Endothelial cell of umbilical vein (primary cell): ENCODE measurements at regions not wholly inside any gene's neighbourhood (a gene's known extent, or its start where the extent isn't known, plus 50 kb on each side); places are given as distances from the start of the nearest gene placed in this dataset.

Source experiments
- BruUV-seq: library from RNA; stranded (reverse); fragments of 400-500 nt; replicated peaks from 2 replicates; lab custom pipeline; 2021; lab: Mats Ljungman, UMichigan
- CTCF ChIA-PET: fragments of 300-600, 350-600 bp; sonication (Branson Sonifier 250); formaldehyde crosslinking; loops from one replicate; lab custom pipeline; 2021; ENCODE audit warnings: antibody characterized with exemption, inconsistent platforms; lab: Charles Lee
- POLR2A ChIA-PET: fragments of 300-600, 350-600 bp; sonication (Branson Sonifier 250); formaldehyde crosslinking; loops from one replicate; lab custom pipeline; 2021; ENCODE audit warnings: antibody characterized with exemption, inconsistent platforms; lab: Charles Lee
- DNase-seq: peaks from one replicate; pipeline ENCODE4 v3.0.0-alpha.2; 2011; ENCODE audit warnings: low read depth, low spot score
- FAIRE-seq: peaks from 2 replicates; lab custom pipeline; 2011; peaks lifted over from hg19 to GRCh38; lab: Jason Lieb, UNC
- H2AFZ ChIP-seq: 2 replicates; pipeline ENCODE4 v1.6.0; 2012; ENCODE audit warnings: low read depth, low read length, control low read depth, inconsistent platforms
- H3K27ac ChIP-seq: 2 replicates; pipeline ENCODE4 v1.5.1; 2011; ENCODE audit warnings: low read depth, mild to moderate bottlenecking, control low read depth, low read length, moderate library complexity; ENCODE audit not compliant: insufficient read depth
- H3K27me3 ChIP-seq, 2 experiments: 2 replicates each; pipeline versions ENCODE4 v1.6.0 to v1.6.1; 2011; ENCODE audit warnings: low read length in 2 of 2, mixed read lengths in 1 of 2; ENCODE audit not compliant: control insufficient read depth in 2 of 2, insufficient read depth in 2 of 2
- H3K36me3 ChIP-seq, 2 experiments: 2 replicates in 1 of 2; 3 replicates in 1 of 2; pipeline ENCODE4 v1.5.1; 2011; ENCODE audit warnings: low read length in 2 of 2, mild to moderate bottlenecking in 1 of 2, moderate library complexity in 1 of 2; ENCODE audit not compliant: control insufficient read depth in 2 of 2, insufficient read depth in 2 of 2; ENCODE audit errors: extremely low read depth in 1 of 2
- H3K4me1 ChIP-seq: 3 replicates; pipeline ENCODE4 v1.5.1; 2011; ENCODE audit warnings: mild to moderate bottlenecking, low read length; ENCODE audit not compliant: control insufficient read depth, insufficient read depth; ENCODE audit errors: extremely low read depth
- H3K4me2 ChIP-seq: 2 replicates; pipeline ENCODE4 v1.6.1; 2011; ENCODE audit warnings: low read length, control low read depth, mixed read lengths; ENCODE audit not compliant: insufficient read depth
- H3K4me3 ChIP-seq, 3 experiments: fragments of 200-600 bp in 1 of 3; sonication (generic), shearing (Covaris generic) in 1 of 3; replicated peaks in 1 of 3; 2 replicates each; pipeline ENCODE4 v1.5.1; 2011 to 2016; ENCODE audit warnings: control low read depth in 3 of 3, low read length in 3 of 3, mild to moderate bottlenecking in 2 of 3, inconsistent platforms in 1 of 3, low read depth in 1 of 3, moderate library complexity in 1 of 3; ENCODE audit not compliant: insufficient read depth in 1 of 3
- H3K79me2 ChIP-seq: 2 replicates; pipeline ENCODE4 v1.6.0; 2012; ENCODE audit warnings: low read length, inconsistent platforms; ENCODE audit not compliant: control insufficient read depth, insufficient read depth
- H3K9ac ChIP-seq: replicated peaks from 2 replicates; pipeline ENCODE3; 2011; ENCODE audit warnings: low read length, control low read depth; ENCODE audit not compliant: insufficient read depth; ENCODE audit errors: extremely low read depth
- H3K9me1 ChIP-seq: replicated peaks from 3 replicates; pipeline ENCODE4 v1.6.0; 2011; ENCODE audit warnings: mild to moderate bottlenecking, low read length; ENCODE audit not compliant: control insufficient read depth, insufficient read depth; ENCODE audit errors: extremely low read depth
- H3K9me3 ChIP-seq: replicated peaks from 2 replicates; pipeline ENCODE4 v1.5.1; 2012; ENCODE audit warnings: low read length, inconsistent platforms; ENCODE audit not compliant: control insufficient read depth, insufficient read depth
- H4K20me1 ChIP-seq: replicated peaks from 2 replicates; pipeline ENCODE3; 2011; ENCODE audit warnings: mild to moderate bottlenecking, low read length; ENCODE audit not compliant: control insufficient read depth, insufficient read depth; ENCODE audit errors: extremely low read depth
- EZH2 ChIP-seq: IDR thresholded peaks from 2 replicates; pipeline ENCODE4 v1.6.1; 2012; ENCODE audit warnings: borderline replicate concordance, low read depth, mild to moderate bottlenecking, moderate library complexity, low read length, inconsistent platforms; ENCODE audit not compliant: severe bottlenecking
- FOS ChIP-seq: IDR thresholded peaks from 2 replicates; pipeline ENCODE4 v1.6.1; 2011; ENCODE audit warnings: mild to moderate bottlenecking, low read length, moderate library complexity, borderline replicate concordance; ENCODE audit not compliant: insufficient read depth
- GATA2 ChIP-seq: IDR thresholded peaks from 2 replicates; pipeline ENCODE4 v1.7.0; 2011; ENCODE audit warnings: low read depth, mild to moderate bottlenecking, moderate library complexity, mixed read lengths, low read length; ENCODE audit not compliant: insufficient read length, insufficient read depth
- JUN ChIP-seq: IDR thresholded peaks from 2 replicates; pipeline ENCODE4 v1.6.1; 2011; ENCODE audit warnings: borderline replicate concordance, low read depth; ENCODE audit not compliant: insufficient read length, insufficient read depth
- MYC ChIP-seq: IDR thresholded peaks from one replicate; pipeline ENCODE4 v1.6.1; 2011; ENCODE audit warnings: mild to moderate bottlenecking, low read depth, low read length
- POLR2A ChIP-seq: IDR thresholded peaks from 2 replicates; pipeline ENCODE4 v1.6.1; 2012; ENCODE audit warnings: low read depth, mild to moderate bottlenecking, control low read depth, low read length
- POLR2AphosphoS5 ChIP-seq: IDR thresholded peaks from 2 replicates; pipeline ENCODE4 v1.6.1; 2012; ENCODE audit warnings: low read depth, mild to moderate bottlenecking, control low read depth, low read length, moderate library complexity; ENCODE audit not compliant: insufficient read depth
- dilution Hi-C: fragments of 300-500 bp; cut with MboI; formaldehyde crosslinking; loops from one replicate; pipeline ENCODE4 v1.15.0; 2019; ENCODE audit warnings: low sequenced_read_pairs; ENCODE audit not compliant: extremely low pct_ligation_motif_present
- intact Hi-C: fragments of 100-400 bp; cut with micrococcal nuclease; formaldehyde crosslinking; loops from one replicate; pipeline ENCODE4 v1.10.0; 2022
- TF ChIP-seq, protein P1 (sequence below): IDR thresholded peaks from 2 replicates; pipeline ENCODE4 v1.6.1; 2011; ENCODE audit not compliant: insufficient read depth, insufficient read length
- TF ChIP-seq, protein P2 (sequence below), 2 donors: IDR thresholded peaks; 1 replicate in 1 of 2; 2 replicates in 1 of 2; pipeline ENCODE4 v1.5.1; 2011; ENCODE audit warnings: low read length in 2 of 2, mild to moderate bottlenecking in 2 of 2, moderate library complexity in 2 of 2, control low read depth in 1 of 2, inconsistent platforms in 1 of 2, low read depth in 1 of 2; ENCODE audit not compliant: insufficient read depth in 1 of 2; ENCODE audit errors: extremely low read depth in 1 of 2

DNA sequence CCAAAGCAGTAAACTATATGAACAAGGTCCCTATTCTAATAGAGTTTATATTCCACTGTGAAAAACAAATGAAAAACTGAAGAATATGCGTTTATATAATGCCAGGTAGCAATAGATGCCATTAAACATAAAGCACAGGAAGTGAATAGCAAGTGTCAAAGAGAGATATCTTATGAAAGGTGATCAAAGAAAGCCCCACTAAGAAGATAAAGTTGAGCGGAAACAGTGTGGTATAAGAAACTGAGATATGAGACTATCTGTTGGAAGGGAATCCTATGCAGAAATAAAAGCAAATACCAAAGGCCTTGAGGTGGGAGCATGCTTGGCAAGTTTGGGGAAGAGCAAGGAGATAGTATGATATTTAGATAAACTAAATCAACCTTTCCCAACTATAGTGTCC is 123.1 kb upstream of the FAR2 start:
- DNase-seq (no peak), FAIRE-seq (no peak)
- H3K9ac ChIP-seq: no peak overlapping the region
- no peak overlapping the region for H3K4me2 ChIP-seq
- dilution Hi-C loops (no loop called here), intact Hi-C loops (no loop called here)
- H3K9me3 ChIP-seq: no peaks in the 10 kb centered on the region
- H3K27me3 ChIP-seq: peaks cover 0 to 2% of the 10 kb centered on the region in 2 experiments
- H4K20me1 ChIP-seq: no peaks in the 10 kb centered on the region
- H3K4me3 ChIP-seq: no peak overlapping the region
- no TSS peak for BruUV-seq
- POLR2A ChIA-PET: no interaction called here
- H3K36me3 ChIP-seq: no peaks in the 10 kb centered on the region
- no peak overlapping the region for H2AFZ ChIP-seq
- TF ChIP-seq MYC (no peak), POLR2AphosphoS5 (no peak), EZH2 (no peak), JUN (no peak), POLR2A (no peak), FOS (no peak), GATA2 (no peak)
- TF ChIP-seq, protein P1, sequence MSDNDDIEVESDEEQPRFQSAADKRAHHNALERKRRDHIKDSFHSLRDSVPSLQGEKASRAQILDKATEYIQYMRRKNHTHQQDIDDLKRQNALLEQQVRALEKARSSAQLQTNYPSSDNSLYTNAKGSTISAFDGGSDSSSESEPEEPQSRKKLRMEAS: no peak
- TF ChIP-seq, protein P2, sequence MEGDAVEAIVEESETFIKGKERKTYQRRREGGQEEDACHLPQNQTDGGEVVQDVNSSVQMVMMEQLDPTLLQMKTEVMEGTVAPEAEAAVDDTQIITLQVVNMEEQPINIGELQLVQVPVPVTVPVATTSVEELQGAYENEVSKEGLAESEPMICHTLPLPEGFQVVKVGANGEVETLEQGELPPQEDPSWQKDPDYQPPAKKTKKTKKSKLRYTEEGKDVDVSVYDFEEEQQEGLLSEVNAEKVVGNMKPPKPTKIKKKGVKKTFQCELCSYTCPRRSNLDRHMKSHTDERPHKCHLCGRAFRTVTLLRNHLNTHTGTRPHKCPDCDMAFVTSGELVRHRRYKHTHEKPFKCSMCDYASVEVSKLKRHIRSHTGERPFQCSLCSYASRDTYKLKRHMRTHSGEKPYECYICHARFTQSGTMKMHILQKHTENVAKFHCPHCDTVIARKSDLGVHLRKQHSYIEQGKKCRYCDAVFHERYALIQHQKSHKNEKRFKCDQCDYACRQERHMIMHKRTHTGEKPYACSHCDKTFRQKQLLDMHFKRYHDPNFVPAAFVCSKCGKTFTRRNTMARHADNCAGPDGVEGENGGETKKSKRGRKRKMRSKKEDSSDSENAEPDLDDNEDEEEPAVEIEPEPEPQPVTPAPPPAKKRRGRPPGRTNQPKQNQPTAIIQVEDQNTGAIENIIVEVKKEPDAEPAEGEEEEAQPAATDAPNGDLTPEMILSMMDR (IDR thresholded peaks at IDR 0.05; ENCODE audit: extremely low read depth in 1 of 2, insufficient read depth in 1 of 2, low read depth in 1 of 2, low read length in 2 of 2): no peak
- no peaks in the 10 kb centered on the region for H3K4me1 ChIP-seq
- CTCF ChIA-PET: no interaction called here
- no peaks in the 10 kb centered on the region for H3K79me2 ChIP-seq
- no peak overlapping the region for H3K27ac ChIP-seq
- no peaks in the 10 kb centered on the region for H3K9me1 ChIP-seq
